HFF-Myc (cell line): ENCODE measurements at regions not wholly inside any gene's neighbourhood (a gene's known extent, or its start where the extent isn't known, plus 50 kb on each side); places are given as distances from the start of the nearest gene placed in this dataset.

Experiments
- DNase-seq: peaks from one replicate; pipeline ENCODE4 v3.0.0-alpha.2; 2011; ENCODE audit warnings: low read depth; ENCODE audit errors: extremely low read depth
- H3K4me3 ChIP-seq: replicated peaks from 2 replicates; pipeline ENCODE4 v1.5.1; 2011; ENCODE audit warnings: low read depth, mild to moderate bottlenecking, control low read depth, low read length
- CTCF ChIP-seq: IDR thresholded peaks from 2 replicates; pipeline ENCODE4 v1.5.1; 2012; ENCODE audit warnings: mild to moderate bottlenecking, low read depth, low read length, control low read depth; ENCODE audit errors: missing control alignments

DNA sequence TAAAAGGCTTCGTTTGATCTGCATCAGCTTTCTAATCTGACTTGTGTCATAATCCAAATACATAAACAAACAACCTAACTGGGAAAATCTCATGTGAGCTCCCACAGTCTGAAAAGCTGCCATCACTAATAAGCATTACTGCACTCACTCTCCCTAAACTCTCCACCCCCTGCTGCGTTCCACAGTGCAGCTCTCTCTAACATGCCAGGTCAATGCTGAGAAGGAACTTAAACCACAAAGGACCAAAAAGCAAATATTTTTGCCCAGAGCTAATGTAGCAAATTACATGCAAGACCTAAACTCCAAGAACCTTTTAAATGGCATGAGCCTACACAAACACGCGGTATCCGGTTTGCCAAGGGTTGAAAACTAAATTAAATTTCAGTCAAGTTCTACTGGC is 542.3 kb upstream of the JARID2 start:
- no peak for DNase-seq
- no peak overlapping the region for H3K4me3 ChIP-seq
- TF ChIP-seq CTCF = no peak

- no peak for TF ChIP-seq CTCF
- no peak overlapping the region for H3K4me3 ChIP-seq
- DNase-seq = no peak
Measured at GRCh38 chr6:14704383-14705271, 541.2 kb upstream of the JARID2 start.

- no peak overlapping the region for H3K4me3 ChIP-seq
- DNase-seq = no peak
- TF ChIP-seq CTCF = no peak
Measured at GRCh38 chr6:14705841-14706377, 540.0 kb upstream of the JARID2 start.

GRCh38 chr6:14706378-14706929 is 539.4 kb upstream of the JARID2 start:
- DNase-seq = peak; percentile 61
- H3K4me3 ChIP-seq = no peak overlapping the region
- TF ChIP-seq CTCF = no peak

GRCh38 chr6:14707276-14707675 is 538.6 kb upstream of the JARID2 start:
- no peak overlapping the region for H3K4me3 ChIP-seq
- DNase-seq = no peak
- no peak for TF ChIP-seq CTCF

DNA sequence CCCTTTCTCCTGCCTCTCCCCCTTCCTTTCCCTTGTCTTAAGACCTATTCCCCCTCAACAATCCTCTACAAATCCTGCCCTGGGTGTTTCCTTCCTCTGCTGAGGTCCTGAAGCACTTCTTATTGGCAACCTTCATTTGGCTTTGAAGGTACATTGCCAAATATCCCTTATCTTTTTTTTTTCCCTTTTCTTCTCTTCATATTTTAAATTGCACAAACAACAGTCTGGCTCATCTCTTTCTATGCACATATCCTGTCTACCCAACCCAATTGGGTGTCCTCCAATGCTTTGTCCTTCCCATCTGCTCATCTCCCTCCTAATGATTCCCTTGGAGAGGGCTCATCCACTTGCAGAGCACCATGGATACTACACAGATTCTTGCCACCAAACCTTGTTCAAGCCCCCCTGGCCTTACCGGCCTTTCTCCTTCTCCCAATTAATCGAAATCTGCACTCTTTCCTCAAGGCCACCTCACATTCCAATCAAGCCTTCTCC is 537.9 kb upstream of the JARID2 start:
- H3K4me3 ChIP-seq = no peak overlapping the region
- TF ChIP-seq CTCF = no peak
- DNase-seq = no peak
